Thoracic aorta (tissue), 2 donors: ENCODE measurements at regions not wholly inside any gene's neighbourhood (a gene's known extent, or its start where the extent isn't known, plus 50 kb on each side); places are given as distances from the start of the nearest gene placed in this dataset.

ENCODE experiments used
- ATAC-seq: fragments of 150-250 bp; one replicate; pipeline ENCODE4 v1.8.0; 2017; ENCODE audit warnings: low read depth; ENCODE audit not compliant: insufficient number of reproducible peaks, low FRiP score
- DNase-seq: peaks from one replicate; pipeline ENCODE4 v3.0.0-alpha.2; 2020; ENCODE audit warnings: low spot score
- H3K27ac ChIP-seq, 2 donors: fragments of 200-600 bp; sonication (generic); 1 replicate in 1 of 2; 2 replicates in 1 of 2; pipeline ENCODE4 v1.5.1; 2016; ENCODE audit warnings: mild to moderate bottlenecking in 2 of 2, moderate library complexity in 2 of 2
- H3K27me3 ChIP-seq: fragments of 200-600 bp; sonication (generic); replicated peaks from 2 replicates; pipeline ENCODE4 v1.6.0; 2016; ENCODE audit warnings: mild to moderate bottlenecking; ENCODE audit not compliant: insufficient read depth
- H3K36me3 ChIP-seq: fragments of 200-600 bp; sonication (generic); one replicate; pipeline ENCODE4 v1.5.1; 2016
- H3K4me1 ChIP-seq, 2 donors: fragments of 200-600 bp; sonication (generic); 1 replicate in 1 of 2; 2 replicates in 1 of 2; pipeline versions ENCODE4 v1.5.1 to v1.6.0; 2016; ENCODE audit warnings: low read depth in 2 of 2, mild to moderate bottlenecking in 1 of 2; ENCODE audit not compliant: control insufficient read depth in 1 of 2
- H3K4me3 ChIP-seq: fragments of 200-600 bp; sonication (generic); 2 replicates; pipeline ENCODE4 v1.5.1; 2016; ENCODE audit warnings: mild to moderate bottlenecking
- H3K9me3 ChIP-seq: fragments of 200-600 bp; sonication (generic); 2 replicates; pipeline ENCODE4 v1.5.1; 2016
- TF ChIP-seq, protein P1 (sequence below): fragments of 200-600 bp; sonication (generic); IDR thresholded peaks from one replicate; pipeline ENCODE4 v1.5.1; 2019; ENCODE audit warnings: antibody characterized with exemption

DNA sequence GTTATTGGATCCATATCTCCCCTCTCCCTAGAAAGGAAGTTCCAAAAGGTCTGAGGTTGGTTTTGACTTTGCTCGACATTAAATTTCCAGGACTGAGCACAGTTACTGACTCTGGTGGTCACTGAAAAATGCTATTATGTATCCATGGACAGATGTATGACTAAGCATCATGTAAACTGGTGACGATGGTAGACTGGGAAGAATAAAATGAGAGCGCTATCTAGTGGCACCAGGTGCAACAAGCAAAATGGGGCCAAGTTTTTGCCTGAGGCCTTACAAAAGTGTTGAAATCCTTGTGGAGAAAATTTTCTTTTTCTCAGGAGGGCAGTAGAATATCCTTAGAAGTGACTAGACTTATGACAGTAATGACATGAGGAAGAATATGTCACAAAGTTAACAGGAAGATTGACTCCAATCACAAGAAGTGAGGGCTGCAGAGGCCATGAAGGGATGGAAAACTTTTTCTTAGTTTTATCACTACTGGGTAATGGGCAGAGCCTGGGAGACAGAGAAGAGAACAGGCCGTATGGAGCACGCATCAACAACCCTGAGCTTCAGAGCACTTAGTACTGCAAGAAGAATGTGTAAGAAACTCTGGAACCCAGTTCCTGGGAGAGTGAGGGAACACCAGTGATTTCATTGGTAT lies 88.9 kb upstream of the ELOVL5 start:
- H3K9me3 ChIP-seq, result no peaks in the 10 kb centered on the region
- DNase-seq, result no peak
- H3K27me3 ChIP-seq, result no peaks in the 10 kb centered on the region
- no peaks in the 10 kb centered on the region for H3K36me3 ChIP-seq
- peaks cover 16 to 37% of the 10 kb centered on the region in 2 donors for H3K4me1 ChIP-seq
- no peak overlapping the region for H3K4me3 ChIP-seq
- TF ChIP-seq, protein P1, sequence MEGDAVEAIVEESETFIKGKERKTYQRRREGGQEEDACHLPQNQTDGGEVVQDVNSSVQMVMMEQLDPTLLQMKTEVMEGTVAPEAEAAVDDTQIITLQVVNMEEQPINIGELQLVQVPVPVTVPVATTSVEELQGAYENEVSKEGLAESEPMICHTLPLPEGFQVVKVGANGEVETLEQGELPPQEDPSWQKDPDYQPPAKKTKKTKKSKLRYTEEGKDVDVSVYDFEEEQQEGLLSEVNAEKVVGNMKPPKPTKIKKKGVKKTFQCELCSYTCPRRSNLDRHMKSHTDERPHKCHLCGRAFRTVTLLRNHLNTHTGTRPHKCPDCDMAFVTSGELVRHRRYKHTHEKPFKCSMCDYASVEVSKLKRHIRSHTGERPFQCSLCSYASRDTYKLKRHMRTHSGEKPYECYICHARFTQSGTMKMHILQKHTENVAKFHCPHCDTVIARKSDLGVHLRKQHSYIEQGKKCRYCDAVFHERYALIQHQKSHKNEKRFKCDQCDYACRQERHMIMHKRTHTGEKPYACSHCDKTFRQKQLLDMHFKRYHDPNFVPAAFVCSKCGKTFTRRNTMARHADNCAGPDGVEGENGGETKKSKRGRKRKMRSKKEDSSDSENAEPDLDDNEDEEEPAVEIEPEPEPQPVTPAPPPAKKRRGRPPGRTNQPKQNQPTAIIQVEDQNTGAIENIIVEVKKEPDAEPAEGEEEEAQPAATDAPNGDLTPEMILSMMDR, result peak; percentile 7
- H3K27ac ChIP-seq, result no peak overlapping the region
- no peak for ATAC-seq

DNA sequence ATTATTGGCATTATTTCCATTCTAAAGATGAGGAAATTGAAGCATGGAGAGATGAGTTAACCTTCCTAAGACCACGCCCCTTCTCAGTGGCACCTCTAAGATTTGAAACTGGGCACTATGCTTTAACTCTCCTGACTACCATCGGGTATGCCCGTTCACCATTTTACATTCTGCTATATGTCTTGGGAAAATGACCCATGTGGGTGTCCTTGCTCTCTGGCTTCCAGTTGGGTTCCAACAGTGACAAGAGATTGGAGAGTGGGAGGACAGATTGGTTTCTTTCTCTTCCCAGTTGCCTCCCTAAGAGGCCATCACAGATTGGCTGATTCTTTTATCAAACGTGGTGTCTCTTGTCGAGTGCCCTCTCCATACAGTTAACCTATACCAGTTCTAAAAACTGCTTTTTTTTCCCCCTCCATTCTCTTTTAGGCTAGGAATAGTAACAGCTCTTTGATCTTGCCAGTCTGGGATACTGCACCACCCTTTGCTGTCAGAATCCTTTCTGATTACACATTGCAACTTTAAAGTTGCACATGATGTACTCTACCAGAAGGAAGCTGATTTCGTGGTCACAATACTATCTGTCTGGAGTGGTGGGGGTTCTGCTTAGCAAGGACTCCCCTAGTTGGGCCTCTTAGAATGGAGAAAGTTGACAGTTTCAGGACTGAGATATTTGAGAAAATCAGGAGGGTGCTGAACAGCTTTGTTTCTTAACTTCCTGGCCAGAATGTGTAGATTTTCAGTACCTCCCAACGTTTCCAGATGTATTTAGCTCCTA lies 88.0 kb upstream of the ELOVL5 start:
- DNase-seq, result no peak
- Histone ChIP-seq H3K4me1 (peaks cover 12 to 27% of the 10 kb centered on the region in 2 donors), H3K27ac (no peak overlapping the region), H3K4me3 (no peak overlapping the region), H3K36me3 (no peaks in the 10 kb centered on the region), H3K9me3 (no peaks in the 10 kb centered on the region), H3K27me3 (no peaks in the 10 kb centered on the region)
- no peak for ATAC-seq
- TF ChIP-seq, protein P1, result no peak

DNA sequence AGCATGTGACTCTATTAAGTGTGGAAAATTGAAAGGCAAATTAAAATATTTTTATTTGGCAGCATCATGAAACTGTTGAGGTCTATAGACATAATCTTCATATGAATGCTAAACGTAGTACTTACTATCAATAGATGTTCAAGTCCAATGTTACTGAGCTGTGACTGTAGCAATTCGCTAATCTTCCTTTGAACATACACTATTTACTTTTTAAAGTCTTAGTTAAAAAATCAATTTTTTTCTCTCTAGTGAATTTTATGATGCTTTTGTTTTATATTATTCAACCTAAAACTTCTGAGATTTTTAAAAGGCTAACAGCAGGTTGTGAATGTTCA lies 85.2 kb upstream of the ELOVL5 start:
- Histone ChIP-seq H3K27ac (no peak overlapping the region), H3K4me3 (no peak overlapping the region), H3K9me3 (no peaks in the 10 kb centered on the region), H3K4me1 (peaks cover 0 to 5% of the 10 kb centered on the region in 2 donors), H3K27me3 (no peaks in the 10 kb centered on the region), H3K36me3 (no peaks in the 10 kb centered on the region)
- TF ChIP-seq, protein P1, result no peak
- DNase-seq (no peak), ATAC-seq (no peak)

DNA sequence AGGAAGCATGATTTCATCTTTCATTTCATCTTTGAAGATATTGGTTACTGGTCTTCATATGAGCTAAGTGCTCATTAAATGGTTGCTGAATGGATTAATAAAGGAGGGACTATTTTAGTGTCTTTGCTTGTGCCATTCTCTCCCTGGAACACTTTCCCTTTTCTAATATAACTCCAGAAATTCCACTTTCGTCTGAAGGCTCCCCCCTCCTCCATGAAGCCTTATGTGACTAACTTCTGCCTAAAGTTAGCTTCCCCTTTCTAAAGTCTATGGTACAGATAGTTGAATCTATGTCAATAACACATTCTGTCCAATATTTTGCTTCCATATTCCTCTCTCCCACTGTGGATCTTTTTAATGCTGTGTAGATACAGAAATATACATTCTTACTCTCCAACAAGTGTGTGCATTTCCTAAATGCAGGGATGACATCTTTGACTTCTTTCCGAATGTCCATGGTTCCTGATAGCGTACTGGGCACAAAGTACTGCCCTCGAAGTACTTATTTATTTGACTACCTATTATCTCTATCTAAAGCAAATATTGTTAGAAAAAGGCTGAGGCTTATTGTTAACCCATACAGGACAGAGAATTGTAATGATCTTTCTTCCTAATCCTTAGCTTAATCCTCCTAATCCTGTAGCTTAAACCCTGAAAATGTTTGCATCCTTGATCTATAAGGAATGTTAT lies 84.7 kb upstream of the ELOVL5 start:
- DNase-seq (no peak), ATAC-seq (no peak)
- no peaks in the 10 kb centered on the region for H3K9me3 ChIP-seq
- H3K27ac ChIP-seq, result no peak overlapping the region
- TF ChIP-seq, protein P1, result no peak
- H3K27me3 ChIP-seq, result no peaks in the 10 kb centered on the region
- no peak overlapping the region for H3K4me3 ChIP-seq
- H3K36me3 ChIP-seq, result no peaks in the 10 kb centered on the region
- H3K4me1 ChIP-seq, result peaks cover 0 to under 1% of the 10 kb centered on the region in 2 donors
